ENCODE measurements at regions not wholly inside any gene's neighbourhood (a gene's known extent, or its start where the extent isn't known, plus 50 kb on each side); places are given as distances from the start of the nearest gene placed in this dataset.

- TF ChIP-seq CTCF (IDR thresholded peaks at IDR 0.05) (no peak), EZH2 (IDR thresholded peaks at IDR 0.05; ENCODE audit: borderline replicate concordance, insufficient read depth, low read depth, low read length, poor library complexity, severe bottlenecking) (no peak)
Measured at GRCh38 chr5:165525271-165525670, 2019.9 kb downstream of the MAT2B start.
